Panc1 (cell line): ENCODE measurements at regions not wholly inside any gene's neighbourhood (a gene's known extent, or its start where the extent isn't known, plus 50 kb on each side); places are given as distances from the start of the nearest gene placed in this dataset.

Source experiments
- ATAC-seq: fragments of 200-7000 bp; cut with Tn5 transposase; 2 replicates; pipeline ENCODE4 v1.9.1; 2020; ENCODE audit warnings: mild to moderate bottlenecking, moderate library complexity
- BruUV-seq: library from RNA; stranded (reverse); fragments of 400-500 nt; replicated peaks from 2 replicates; lab custom pipeline; 2021; lab: Mats Ljungman, UMichigan
- CTCF ChIA-PET: fragments of 300-600 bp; sonication (Branson Sonifier 250); formaldehyde crosslinking; loops from one replicate; lab custom pipeline; 2022; ENCODE audit warnings: antibody characterized with exemption; lab: Charles Lee
- POLR2A ChIA-PET: fragments of 300-600 bp; sonication (Branson Sonifier 250); formaldehyde crosslinking; loops from one replicate; lab custom pipeline; 2022; ENCODE audit warnings: antibody characterized with exemption; lab: Charles Lee
- DNase-seq: peaks from one replicate; pipeline ENCODE4 v3.0.0-alpha.2; 2010; ENCODE audit warnings: low read depth, low spot score
- H3K27ac ChIP-seq: 2 replicates; pipeline ENCODE4 v1.5.1; 2011; ENCODE audit warnings: mild to moderate bottlenecking, low read length, inconsistent platforms
- H3K27me3 ChIP-seq: fragments of 200-500 bp; sonication (Bioruptor generic); 2 replicates; pipeline ENCODE4 v1.6.0; 2014; ENCODE audit warnings: low read length, inconsistent platforms; ENCODE audit not compliant: control insufficient read depth, insufficient read depth
- H3K36me3 ChIP-seq: fragments of 200-500 bp; sonication (Bioruptor generic); 2 replicates; pipeline ENCODE4 v1.5.1; 2014; ENCODE audit warnings: inconsistent platforms, mild to moderate bottlenecking, low read length, moderate library complexity; ENCODE audit not compliant: control insufficient read depth, insufficient read depth
- H3K4me1 ChIP-seq: 2 replicates; pipeline ENCODE4 v1.5.1; 2011; ENCODE audit warnings: inconsistent platforms, mild to moderate bottlenecking, low read length, moderate library complexity; ENCODE audit not compliant: control insufficient read depth, insufficient read depth
- H3K4me3 ChIP-seq, 2 experiments: 2 replicates each; pipeline ENCODE4 v1.5.1; 2011 to 2012; ENCODE audit warnings: low read depth in 2 of 2, low read length in 2 of 2, mild to moderate bottlenecking in 2 of 2, inconsistent platforms in 1 of 2, moderate library complexity in 1 of 2
- H3K9me3 ChIP-seq: fragments of 200-500 bp; sonication (Bioruptor generic); 2 replicates; pipeline ENCODE4 v1.5.1; 2014; ENCODE audit warnings: low read depth, mild to moderate bottlenecking, inconsistent platforms, low read length, moderate library complexity; ENCODE audit not compliant: control insufficient read depth, insufficient read depth
- CTCF ChIP-seq: fragments of 450-650 bp; IDR thresholded peaks from 2 replicates; pipeline ENCODE4 v1.5.1; 2017; ENCODE audit warnings: mild to moderate bottlenecking
- POLR2AphosphoS5 ChIP-seq: IDR thresholded peaks from 2 replicates; pipeline ENCODE4 v1.6.1; 2012; ENCODE audit warnings: mild to moderate bottlenecking, low read depth, low read length, moderate library complexity
- SIN3A ChIP-seq: IDR thresholded peaks from 2 replicates; pipeline ENCODE4 v1.6.1; 2012; ENCODE audit warnings: low read depth, mild to moderate bottlenecking, low read length, moderate library complexity, borderline replicate concordance; ENCODE audit not compliant: insufficient read depth
- TCF7L2 ChIP-seq: IDR thresholded peaks from 2 replicates; pipeline ENCODE4 v1.6.1; 2011; ENCODE audit warnings: mild to moderate bottlenecking, low read depth, low read length, inconsistent platforms
- in situ Hi-C: cut with HindIII; loops from 2 replicates; pipeline ENCODE4 v1.10.0; 2016; ENCODE audit warnings: low sequenced_read_pairs, low pct_unique_long_range_greater_than_20kb
- intact Hi-C: fragments of 100-400 bp; cut with micrococcal nuclease; formaldehyde crosslinking; loops from one replicate; pipeline ENCODE4 v1.10.0; 2022; ENCODE audit not compliant: unreplicated experiment
- TF ChIP-seq, protein P1 (sequence below), 2 experiments: IDR thresholded peaks; 2 replicates each; pipeline ENCODE4 v1.6.1; 2011 to 2012; ENCODE audit warnings: low read depth in 2 of 2, control low read depth in 1 of 2, low read length in 1 of 2, mild to moderate bottlenecking in 1 of 2, moderate library complexity in 1 of 2; ENCODE audit not compliant: insufficient read depth in 1 of 2

DNA sequence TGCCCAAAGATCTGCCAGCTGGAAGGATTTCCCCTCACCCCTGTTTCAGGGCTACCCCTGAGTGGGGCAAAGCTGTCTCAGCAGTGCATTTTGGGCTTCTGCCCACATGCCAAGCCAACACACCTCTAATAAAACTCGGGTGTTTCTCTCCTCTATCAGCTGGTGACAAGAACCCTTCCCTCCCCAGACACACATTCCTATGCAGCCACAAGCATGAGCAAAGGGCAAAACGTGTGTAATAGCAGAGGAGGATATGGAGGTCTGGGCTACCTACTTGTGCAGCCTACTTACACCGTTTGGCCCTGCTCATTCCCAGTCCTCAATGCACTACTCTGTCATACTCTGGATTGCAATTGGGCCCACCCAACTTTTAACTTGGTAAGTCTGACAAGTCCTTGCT is 101.3 kb downstream of the IYD start:
- Histone ChIP-seq H3K9me3 (no peaks in the 10 kb centered on the region), H3K27ac (no peak overlapping the region), H3K4me1 (no peaks in the 10 kb centered on the region; the same call in 1 of the 2 replicates), H3K4me3 (no peak overlapping the region), H3K36me3 (no peaks in the 10 kb centered on the region), H3K27me3 (no peaks in the 10 kb centered on the region; the same call in none of the 2 replicates)
- ATAC-seq (no peak), DNase-seq (no peak)
- CTCF ChIA-PET: no interaction called here
- TF ChIP-seq SIN3A: no peak
- TF ChIP-seq TCF7L2: no peak
- TF ChIP-seq POLR2AphosphoS5: no peak
- TF ChIP-seq CTCF: no peak
- TF ChIP-seq, protein P1, sequence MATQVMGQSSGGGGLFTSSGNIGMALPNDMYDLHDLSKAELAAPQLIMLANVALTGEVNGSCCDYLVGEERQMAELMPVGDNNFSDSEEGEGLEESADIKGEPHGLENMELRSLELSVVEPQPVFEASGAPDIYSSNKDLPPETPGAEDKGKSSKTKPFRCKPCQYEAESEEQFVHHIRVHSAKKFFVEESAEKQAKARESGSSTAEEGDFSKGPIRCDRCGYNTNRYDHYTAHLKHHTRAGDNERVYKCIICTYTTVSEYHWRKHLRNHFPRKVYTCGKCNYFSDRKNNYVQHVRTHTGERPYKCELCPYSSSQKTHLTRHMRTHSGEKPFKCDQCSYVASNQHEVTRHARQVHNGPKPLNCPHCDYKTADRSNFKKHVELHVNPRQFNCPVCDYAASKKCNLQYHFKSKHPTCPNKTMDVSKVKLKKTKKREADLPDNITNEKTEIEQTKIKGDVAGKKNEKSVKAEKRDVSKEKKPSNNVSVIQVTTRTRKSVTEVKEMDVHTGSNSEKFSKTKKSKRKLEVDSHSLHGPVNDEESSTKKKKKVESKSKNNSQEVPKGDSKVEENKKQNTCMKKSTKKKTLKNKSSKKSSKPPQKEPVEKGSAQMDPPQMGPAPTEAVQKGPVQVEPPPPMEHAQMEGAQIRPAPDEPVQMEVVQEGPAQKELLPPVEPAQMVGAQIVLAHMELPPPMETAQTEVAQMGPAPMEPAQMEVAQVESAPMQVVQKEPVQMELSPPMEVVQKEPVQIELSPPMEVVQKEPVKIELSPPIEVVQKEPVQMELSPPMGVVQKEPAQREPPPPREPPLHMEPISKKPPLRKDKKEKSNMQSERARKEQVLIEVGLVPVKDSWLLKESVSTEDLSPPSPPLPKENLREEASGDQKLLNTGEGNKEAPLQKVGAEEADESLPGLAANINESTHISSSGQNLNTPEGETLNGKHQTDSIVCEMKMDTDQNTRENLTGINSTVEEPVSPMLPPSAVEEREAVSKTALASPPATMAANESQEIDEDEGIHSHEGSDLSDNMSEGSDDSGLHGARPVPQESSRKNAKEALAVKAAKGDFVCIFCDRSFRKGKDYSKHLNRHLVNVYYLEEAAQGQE (IDR thresholded peaks at IDR 0.05; ENCODE audit: insufficient read depth in 1 of 2, low read depth in 2 of 2, low read length in 1 of 2): no peak
- intact Hi-C loops (no loop called here), in situ Hi-C loops (no loop called here)
- POLR2A ChIA-PET: no interaction called here
- BruUV-seq: no TSS peak

DNA sequence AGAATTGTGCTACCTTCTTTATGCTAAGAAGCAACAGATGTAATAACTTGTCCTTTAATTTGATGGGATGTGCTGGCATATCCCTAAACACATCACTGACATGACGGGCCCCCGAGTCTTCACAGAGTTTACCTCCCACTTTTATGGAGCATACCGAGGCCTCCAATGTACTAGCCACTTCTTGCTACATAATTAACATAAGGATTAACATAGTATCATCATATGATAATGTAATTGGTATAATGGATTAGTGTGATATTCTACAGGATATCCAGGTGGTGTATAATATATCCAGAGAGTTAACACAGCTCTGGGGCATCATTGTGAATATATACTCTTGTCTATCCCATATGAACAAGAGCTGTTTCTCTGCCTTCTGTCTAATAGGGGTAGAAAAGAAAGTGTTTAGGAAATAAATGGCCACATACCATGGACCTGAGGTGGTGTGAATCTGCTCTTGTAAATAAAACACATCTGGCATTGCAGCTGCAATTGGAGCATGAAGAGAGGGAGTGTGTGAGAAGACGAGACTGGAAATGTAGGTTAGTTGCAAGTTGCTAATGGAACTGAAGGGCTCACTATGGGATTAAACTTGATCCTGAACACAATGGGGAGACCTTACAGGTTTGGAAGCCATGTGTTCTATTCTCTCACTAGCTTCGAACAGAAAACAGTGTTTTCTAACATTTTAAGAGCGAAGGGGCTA is 102.3 kb downstream of the IYD start:
- Histone ChIP-seq H3K4me3 (no peak overlapping the region), H3K27me3 (no peaks in the 10 kb centered on the region; the same call in none of the 2 replicates), H3K36me3 (no peaks in the 10 kb centered on the region), H3K27ac (no peak overlapping the region), H3K4me1 (no peaks in the 10 kb centered on the region), H3K9me3 (no peaks in the 10 kb centered on the region)
- CTCF ChIA-PET: no interaction called here
- POLR2A ChIA-PET: no interaction called here
- ATAC-seq: no peak
- in situ Hi-C loops (no loop called here), intact Hi-C loops (no loop called here)
- TF ChIP-seq TCF7L2 (no peak), POLR2AphosphoS5 (no peak), SIN3A (no peak), CTCF (no peak)
- TF ChIP-seq, protein P1 (IDR thresholded peaks at IDR 0.05; ENCODE audit: insufficient read depth in 1 of 2, low read depth in 2 of 2, low read length in 1 of 2): no peak
- no peak for DNase-seq
- no TSS peak for BruUV-seq
